ENCODE measurements at regions not wholly inside any gene's neighbourhood (a gene's known extent, or its start where the extent isn't known, plus 50 kb on each side); places are given as distances from the start of the nearest gene placed in this dataset.

DNA sequence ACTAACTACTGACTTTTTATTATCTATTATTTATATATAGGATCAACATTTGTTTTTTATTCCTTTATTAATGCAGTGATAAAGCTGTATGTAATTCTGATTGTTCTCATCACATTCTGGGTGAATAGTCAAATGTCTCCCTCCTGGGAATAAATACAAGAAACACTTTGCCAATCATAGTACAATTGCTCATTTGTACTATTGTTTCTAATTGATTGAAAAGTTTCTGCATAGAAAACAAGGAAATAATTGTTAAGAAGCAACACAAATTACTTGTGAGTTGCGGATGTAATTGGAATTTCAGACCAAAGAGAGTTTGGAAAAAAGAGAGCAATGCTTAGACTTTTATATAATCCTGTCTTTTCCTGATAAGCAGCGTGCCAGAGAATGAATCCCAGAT is 1013.9 kb downstream of the EFNA5 start:
- TF ChIP-seq, protein P1, sequence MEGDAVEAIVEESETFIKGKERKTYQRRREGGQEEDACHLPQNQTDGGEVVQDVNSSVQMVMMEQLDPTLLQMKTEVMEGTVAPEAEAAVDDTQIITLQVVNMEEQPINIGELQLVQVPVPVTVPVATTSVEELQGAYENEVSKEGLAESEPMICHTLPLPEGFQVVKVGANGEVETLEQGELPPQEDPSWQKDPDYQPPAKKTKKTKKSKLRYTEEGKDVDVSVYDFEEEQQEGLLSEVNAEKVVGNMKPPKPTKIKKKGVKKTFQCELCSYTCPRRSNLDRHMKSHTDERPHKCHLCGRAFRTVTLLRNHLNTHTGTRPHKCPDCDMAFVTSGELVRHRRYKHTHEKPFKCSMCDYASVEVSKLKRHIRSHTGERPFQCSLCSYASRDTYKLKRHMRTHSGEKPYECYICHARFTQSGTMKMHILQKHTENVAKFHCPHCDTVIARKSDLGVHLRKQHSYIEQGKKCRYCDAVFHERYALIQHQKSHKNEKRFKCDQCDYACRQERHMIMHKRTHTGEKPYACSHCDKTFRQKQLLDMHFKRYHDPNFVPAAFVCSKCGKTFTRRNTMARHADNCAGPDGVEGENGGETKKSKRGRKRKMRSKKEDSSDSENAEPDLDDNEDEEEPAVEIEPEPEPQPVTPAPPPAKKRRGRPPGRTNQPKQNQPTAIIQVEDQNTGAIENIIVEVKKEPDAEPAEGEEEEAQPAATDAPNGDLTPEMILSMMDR (IDR thresholded peaks at IDR 0.05) = no peak
- TF ChIP-seq EZH2 (IDR thresholded peaks at IDR 0.05; ENCODE audit: borderline replicate concordance, insufficient read depth, low read depth, low read length, poor library complexity, severe bottlenecking) = no peak
